Hypothalamus (tissue), 51 donors: ENCODE measurements at regions not wholly inside any gene's neighbourhood (a gene's known extent, or its start where the extent isn't known, plus 50 kb on each side); places are given as distances from the start of the nearest gene placed in this dataset.

ENCODE experiments used
- DNase-seq, 51 donors: peaks; one replicate each; lab custom pipeline; 2025; lab: John Stamatoyannopoulos, UW

- DNase-seq = no peak
Observed at GRCh38 chr5:117686926-117687325, 1112.3 kb upstream of the SEMA6A start.

DNA sequence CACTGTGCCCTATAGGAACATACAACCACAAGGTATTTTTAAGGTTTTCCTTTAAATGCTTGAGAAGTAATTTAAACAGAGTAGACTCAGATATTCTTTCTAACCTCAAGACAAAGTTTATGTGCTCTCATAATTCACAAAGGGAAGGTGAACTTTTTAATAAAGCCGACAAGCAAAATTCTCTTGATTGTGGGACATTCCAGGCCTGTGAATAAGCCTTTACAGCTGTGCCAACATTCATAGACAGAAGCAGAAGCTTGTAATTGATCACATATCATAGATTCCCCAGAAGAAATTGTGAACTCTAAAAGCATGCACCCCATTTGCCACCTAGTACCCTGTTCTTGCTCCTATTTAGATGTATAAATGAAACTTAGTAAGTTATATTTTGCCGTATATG lies 1107.8 kb upstream of the SEMA6A start:
- DNase-seq = no peak

DNA sequence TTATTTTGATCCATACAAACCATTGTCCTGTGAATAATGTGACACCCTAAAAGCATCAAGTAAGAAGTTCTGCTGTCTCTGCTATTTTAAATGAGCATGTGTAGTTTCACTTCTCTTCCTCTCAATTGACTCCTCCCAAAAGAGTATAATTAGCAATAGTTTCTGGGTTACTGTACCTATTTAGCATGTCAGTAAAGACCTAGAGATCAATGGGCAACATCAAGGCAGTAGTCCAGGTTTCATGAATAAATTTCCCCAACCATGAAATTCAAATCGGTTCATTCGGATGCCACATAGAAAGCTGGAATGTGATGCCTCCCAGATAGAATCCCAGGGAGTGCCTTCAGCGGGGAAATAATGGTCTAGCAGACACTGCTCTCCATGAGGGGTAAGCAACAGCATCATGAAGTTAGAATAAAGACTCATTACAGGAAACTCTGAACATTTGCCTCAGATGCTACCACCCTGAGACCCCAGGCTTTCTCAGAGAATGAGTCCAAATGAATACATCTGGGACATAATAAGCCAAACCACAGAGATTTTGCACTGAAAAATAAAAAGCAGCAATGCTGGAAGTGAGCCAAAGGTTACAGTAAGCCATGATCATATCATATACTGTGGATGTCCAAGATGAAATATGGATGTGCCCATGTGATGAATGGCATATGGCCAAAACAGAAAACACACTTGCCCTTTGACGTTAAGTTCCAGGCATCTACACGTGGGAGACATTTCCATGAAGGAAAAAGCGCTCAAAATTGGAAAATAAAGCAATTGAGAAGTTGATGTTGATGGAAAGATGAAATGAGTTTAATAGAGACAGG lies 1107.0 kb upstream of the SEMA6A start:
- no peak for DNase-seq

- DNase-seq = no peak
Observed at GRCh38 chr5:117680426-117680825, 1105.8 kb upstream of the SEMA6A start.

DNA sequence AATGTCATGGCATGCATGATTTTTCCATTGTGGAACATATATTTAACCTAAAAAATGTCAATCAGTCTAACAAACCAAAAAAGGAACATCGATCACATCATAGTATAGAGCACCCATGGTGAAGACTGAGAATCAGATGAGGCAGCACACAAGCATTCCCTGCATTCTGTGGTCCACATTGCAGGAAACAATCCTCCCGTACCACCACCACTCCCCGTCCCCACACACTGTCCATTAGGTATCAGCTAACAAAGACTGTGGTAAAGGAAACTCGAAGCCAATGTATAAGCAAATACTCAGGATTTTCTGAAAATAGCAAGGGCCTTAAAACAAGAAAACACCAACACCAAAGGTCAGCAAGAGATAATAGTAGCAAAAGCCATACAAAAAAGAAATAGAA lies 1104.4 kb upstream of the SEMA6A start:
- DNase-seq = no peak

DNA sequence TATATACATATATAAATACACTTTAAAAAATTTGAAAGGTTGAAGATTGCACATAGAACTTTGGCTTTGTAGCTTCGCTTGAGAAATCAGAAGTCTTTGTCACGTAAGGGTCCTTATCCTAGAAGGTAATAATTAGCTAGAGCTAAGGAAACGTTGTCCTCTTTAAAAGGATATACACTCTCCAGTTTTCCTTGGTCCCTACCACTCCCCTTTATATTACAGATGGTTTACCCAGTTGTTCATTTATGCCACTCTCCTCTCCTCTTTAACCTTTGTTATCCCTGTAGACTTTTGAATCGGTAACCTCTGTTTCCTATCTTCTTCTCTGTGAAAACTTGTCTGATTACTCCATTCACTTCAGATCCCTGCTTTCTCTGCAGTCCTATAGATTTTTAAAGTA lies 1101.0 kb upstream of the SEMA6A start:
- DNase-seq = no peak

DNA sequence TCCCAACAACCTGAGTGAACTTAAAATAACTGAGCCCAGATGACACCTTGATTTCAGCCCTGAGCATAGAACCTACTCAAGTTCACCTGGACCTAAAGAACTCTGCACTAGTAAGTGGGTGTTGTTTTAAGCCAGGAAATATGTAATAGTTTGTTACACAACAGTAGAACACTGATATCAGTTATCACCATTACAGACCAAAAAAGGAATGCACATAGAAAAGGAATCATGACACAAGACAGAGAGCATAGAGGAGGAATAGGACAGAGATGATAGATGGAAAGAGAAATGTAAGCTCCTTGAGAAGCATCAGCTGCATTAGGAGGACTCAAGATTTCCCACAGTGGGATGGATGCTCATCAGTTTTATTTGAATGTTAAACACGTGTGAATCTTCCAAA lies 1096.9 kb upstream of the SEMA6A start:
- DNase-seq = no peak

DNA sequence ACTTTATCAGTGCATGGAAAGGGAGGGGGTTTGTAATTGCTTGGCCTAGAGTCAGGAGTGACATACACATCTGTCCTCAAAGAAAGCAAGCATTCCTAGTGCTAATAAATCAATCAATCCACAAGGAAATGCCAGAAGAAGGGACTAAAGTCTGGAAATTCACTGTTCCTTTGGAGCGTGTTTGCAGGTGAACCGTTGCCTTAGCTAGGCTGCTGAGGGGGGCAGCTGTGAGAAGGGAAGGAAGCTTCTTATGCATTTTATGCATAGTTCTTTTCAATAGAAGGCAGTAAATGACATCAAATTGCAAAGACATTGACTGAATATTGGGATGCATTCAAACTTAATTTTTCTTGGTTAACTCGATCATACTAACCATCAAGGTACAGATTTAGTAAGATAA lies 1092.5 kb upstream of the SEMA6A start:
- no peak for DNase-seq

DNA sequence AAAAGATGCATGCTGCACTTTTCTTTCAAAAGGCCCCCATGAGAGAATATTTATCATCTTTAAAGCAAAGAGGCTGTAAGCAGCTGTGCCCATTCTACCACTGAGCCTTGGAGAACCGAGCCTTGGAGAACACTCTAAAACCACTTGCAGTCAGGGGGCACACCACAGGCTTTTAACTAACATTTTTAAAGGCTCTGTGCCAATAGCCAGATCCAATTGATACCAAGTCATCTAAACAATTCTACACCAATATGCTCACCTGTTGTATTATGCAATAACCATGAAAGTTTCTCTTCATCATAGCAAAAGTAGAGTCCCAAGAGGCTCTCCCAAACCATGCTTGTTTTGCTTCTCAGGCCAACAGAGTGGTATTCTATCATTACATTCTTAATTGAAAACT lies 1090.5 kb upstream of the SEMA6A start:
- no peak for DNase-seq

DNA sequence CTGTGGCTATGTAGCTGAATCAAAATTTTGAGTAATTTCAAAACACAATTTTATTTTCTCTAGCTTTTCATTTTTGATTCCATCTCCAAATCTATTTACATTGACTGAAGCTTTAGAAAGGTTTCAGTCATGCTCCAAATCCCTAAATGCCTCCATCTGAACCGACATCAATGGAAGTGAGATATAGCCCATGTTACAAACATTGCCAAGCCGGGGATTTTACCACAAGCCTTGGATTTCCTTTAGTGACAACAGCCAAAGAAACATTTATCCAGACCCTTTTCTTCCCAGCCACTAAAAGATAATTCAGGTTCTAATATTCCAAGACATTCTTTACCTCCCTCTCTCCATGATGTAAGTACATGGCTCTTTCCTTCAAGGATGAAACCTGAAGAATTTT lies 1087.7 kb upstream of the SEMA6A start:
- DNase-seq = no peak

DNA sequence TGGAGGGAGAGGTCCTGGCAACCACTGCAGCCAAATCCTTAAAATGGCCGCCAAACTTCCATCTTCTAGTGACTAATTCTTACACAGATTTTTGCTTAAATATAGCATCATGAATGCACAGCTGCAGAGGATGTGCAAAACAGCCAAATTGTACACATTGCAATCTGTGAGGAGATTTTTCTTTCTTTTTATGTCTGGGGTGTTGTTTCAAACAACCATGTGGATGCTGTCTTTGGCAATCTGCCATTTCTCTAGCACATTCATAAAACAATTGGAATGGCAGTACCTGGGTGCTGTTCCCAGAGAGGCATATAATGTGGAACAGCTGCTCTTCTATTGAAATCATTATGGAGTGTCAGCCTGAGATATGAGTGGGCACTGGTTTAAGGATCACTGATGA lies 1082.9 kb upstream of the SEMA6A start:
- DNase-seq = no peak

- no peak for DNase-seq
Observed at GRCh38 chr5:117652958-117653280, 1078.3 kb upstream of the SEMA6A start.

DNA sequence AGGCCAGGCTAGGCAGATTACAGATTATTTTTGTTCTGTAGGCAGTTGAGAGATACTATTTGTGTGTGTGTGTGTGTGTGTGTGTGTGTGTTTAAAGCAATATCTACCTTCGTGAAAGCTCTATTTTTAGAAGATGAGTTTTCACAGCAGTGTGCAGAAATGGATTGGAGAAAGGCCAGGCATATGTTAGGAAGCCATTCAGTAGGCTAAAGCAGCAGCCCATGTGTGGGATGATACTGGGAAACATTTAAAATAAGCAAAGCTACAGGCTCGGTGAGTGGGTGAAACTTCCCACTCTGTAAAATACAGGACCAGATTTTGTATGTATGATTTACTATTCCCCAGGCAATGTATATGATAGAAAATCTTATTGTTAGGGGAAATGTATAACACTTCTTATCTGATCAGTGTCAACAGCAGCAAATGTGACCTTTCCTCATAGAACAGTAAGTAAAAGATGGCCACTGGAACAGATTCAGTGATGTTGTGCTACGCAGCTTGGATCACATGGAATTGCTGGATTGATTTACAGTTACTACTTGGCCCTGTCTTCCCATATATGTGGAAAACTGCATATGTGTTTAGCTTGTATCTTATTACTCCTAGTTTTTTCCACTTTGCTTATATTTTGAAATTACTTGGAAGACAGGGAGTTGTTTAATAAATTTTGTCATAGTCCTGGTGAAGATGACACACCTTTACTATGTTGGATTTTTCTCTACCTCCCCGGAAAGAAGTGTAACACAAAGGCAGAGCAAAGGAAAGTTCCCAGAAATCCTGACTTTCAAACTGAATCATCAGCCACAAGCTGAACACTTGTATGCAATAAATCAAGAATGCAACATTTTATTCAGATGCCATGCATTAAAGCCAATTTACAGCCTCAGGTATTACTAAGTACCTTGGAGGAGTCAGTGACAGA lies 1077.7 kb upstream of the SEMA6A start:
- no peak for DNase-seq

GRCh38 chr5:117649821-117650220 lies 1075.2 kb upstream of the SEMA6A start:
- no peak for DNase-seq

- no peak for DNase-seq
Observed at GRCh38 chr5:117645400-117645799, 1070.8 kb upstream of the SEMA6A start.

DNA sequence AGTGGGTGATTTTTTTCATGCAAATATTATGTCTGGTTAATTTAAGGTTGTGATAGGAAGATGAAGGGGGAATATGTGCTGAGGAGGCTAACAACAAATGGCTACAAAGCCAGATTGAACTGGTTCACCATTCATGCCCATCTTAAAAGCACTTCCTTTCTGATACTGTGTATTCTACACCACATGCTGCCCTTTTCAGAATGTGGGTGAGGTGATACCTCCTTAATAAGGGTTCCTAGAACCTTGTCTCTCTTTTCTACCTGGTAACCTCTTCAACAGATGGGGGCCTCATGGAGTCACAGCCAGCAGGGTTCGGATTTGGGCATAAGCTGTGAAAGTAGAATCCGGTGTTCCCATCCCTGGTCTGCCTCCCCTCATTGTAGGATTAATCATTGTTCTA lies 1064.0 kb upstream of the SEMA6A start:
- DNase-seq = no peak

DNA sequence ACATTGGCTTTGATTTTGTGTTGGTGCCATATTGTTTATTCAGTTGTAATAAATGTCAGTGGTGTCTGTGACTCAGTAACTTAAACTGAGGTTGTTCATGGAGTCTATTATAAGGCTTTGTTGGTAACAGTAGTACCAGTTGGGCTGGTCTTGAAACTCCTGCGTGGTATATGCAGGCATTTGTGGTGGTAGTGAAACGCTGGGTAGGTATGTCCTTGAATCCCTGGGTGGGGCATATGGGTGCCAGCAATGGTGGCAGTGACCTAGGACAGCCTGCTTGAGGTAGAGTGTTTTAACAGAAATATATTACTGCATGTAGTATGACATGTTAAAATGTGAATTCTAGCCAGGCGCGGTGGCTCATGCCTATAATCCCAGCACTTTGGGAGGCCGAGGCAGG lies 1058.5 kb upstream of the SEMA6A start:
- DNase-seq = no peak

- DNase-seq = no peak
Observed at GRCh38 chr5:117624201-117624600, 1049.6 kb upstream of the SEMA6A start.

GRCh38 chr5:117623042-117623805 lies 1048.6 kb upstream of the SEMA6A start:
- DNase-seq = no peak

GRCh38 chr5:117621921-117622320 lies 1047.3 kb upstream of the SEMA6A start:
- no peak for DNase-seq

- no peak for DNase-seq
Observed at GRCh38 chr5:117615226-117615625, 1040.6 kb upstream of the SEMA6A start.
